ENCODE measurements at regions not wholly inside any gene's neighbourhood (a gene's known extent, or its start where the extent isn't known, plus 50 kb on each side); places are given as distances from the start of the nearest gene placed in this dataset.

DNA sequence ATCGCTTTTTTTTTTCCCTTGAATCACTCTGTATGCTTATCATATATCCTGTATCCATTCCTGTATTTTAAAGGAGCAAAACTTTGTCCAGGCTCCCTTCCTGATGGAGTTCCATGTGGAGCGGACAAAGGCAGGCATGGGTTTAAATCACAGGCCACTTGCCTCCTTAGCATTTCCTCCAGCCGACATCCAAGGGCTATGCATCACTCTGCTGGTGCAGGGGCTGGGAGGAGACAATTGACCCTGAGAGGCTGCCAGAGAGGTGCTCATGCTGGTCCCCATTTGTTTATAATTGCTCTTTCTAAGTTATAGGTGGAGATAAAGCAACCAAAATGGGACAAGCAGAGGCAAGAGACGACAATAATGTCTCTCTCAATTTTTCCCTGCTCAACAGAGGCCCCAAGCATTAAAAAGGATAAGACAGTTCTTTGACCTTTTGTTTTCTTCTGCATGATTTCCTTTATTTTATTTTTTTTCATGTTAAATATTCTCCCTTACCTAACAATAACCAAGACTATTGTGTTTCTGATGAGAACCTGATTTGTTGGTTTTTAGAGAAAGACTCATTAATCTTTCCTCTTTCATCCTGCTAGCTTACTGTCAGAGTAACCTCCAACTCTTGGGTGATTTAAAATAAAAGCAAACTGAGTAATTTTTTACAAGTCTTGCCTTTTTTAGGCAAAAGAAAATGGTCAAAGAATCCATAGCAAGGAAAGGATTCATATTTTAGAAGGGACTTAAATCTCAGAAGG, 353.7 kb downstream of the ADGRL2 start:
- TF ChIP-seq POLR2A (IDR thresholded peaks at IDR 0.05), result no peak
- TF ChIP-seq, protein P1, sequence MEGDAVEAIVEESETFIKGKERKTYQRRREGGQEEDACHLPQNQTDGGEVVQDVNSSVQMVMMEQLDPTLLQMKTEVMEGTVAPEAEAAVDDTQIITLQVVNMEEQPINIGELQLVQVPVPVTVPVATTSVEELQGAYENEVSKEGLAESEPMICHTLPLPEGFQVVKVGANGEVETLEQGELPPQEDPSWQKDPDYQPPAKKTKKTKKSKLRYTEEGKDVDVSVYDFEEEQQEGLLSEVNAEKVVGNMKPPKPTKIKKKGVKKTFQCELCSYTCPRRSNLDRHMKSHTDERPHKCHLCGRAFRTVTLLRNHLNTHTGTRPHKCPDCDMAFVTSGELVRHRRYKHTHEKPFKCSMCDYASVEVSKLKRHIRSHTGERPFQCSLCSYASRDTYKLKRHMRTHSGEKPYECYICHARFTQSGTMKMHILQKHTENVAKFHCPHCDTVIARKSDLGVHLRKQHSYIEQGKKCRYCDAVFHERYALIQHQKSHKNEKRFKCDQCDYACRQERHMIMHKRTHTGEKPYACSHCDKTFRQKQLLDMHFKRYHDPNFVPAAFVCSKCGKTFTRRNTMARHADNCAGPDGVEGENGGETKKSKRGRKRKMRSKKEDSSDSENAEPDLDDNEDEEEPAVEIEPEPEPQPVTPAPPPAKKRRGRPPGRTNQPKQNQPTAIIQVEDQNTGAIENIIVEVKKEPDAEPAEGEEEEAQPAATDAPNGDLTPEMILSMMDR (IDR thresholded peaks at IDR 0.05), result no peak
